ENCODE measurements at regions not wholly inside any gene's neighbourhood (a gene's known extent, or its start where the extent isn't known, plus 50 kb on each side); places are given as distances from the start of the nearest gene placed in this dataset.

- FAIRE-seq = no peak
- no peak overlapping the region for H3K27ac ChIP-seq (ENCODE audit: low read depth in 2 of 2, low read length in 2 of 2)
- no peak for TF ChIP-seq CTCF (IDR thresholded peaks at IDR 0.05; ENCODE audit: borderline replicate concordance, extremely low read depth, insufficient read depth)
- H3K27me3 ChIP-seq (ENCODE audit: control insufficient read depth, insufficient read depth, low read length) = no peaks in the 10 kb centered on the region
- H3K4me1 ChIP-seq (ENCODE audit: control insufficient read depth in 2 of 3, insufficient read depth in 2 of 3, low read depth in 1 of 3, low read length in 3 of 3) = no peaks in the 10 kb centered on the region
- H3K9me3 ChIP-seq (ENCODE audit: control insufficient read depth in 2 of 3, insufficient read depth in 1 of 3, low read length in 3 of 3) = no peaks in the 10 kb centered on the region
- no peaks in the 10 kb centered on the region for H3K36me3 ChIP-seq (ENCODE audit: control insufficient read depth in 2 of 3, insufficient read depth in 3 of 3, low read length in 3 of 3)
- H3K4me3 ChIP-seq (ENCODE audit: low read length in 3 of 3) = no peak overlapping the region
- intact Hi-C loops (cut with DNase I) = no loop called here
- no peak for DNase-seq
- H3K9ac ChIP-seq (ENCODE audit: low read length in 3 of 3) = no peak overlapping the region
These were observed 115.6 kb upstream of the MROH9 start for GRCh38 chr1:170819781-170820180.

- Histone ChIP-seq H3K9ac (ENCODE audit: low read length in 3 of 3) (no peak overlapping the region), H3K4me1 (ENCODE audit: control insufficient read depth in 2 of 3, insufficient read depth in 2 of 3, low read depth in 1 of 3, low read length in 3 of 3) (no peaks in the 10 kb centered on the region), H3K36me3 (ENCODE audit: control insufficient read depth in 2 of 3, insufficient read depth in 3 of 3, low read length in 3 of 3) (no peaks in the 10 kb centered on the region), H3K4me3 (ENCODE audit: low read length in 3 of 3) (no peak overlapping the region), H3K9me3 (ENCODE audit: control insufficient read depth in 2 of 3, insufficient read depth in 1 of 3, low read length in 3 of 3) (no peaks in the 10 kb centered on the region), H3K27me3 (ENCODE audit: control insufficient read depth, insufficient read depth, low read length) (no peaks in the 10 kb centered on the region), H3K27ac (ENCODE audit: low read depth in 2 of 2, low read length in 2 of 2) (no peak overlapping the region)
- DNase-seq (no peak), FAIRE-seq (no peak)
- intact Hi-C loops (cut with DNase I) = no loop called here
- no peak for TF ChIP-seq CTCF (IDR thresholded peaks at IDR 0.05; ENCODE audit: borderline replicate concordance, extremely low read depth, insufficient read depth)
These were observed 112.2 kb upstream of the MROH9 start for GRCh38 chr1:170823120-170823519.

- DNase-seq = no peak
- H3K27ac ChIP-seq (ENCODE audit: low read depth in 2 of 2, low read length in 2 of 2) = no peak overlapping the region
- no peak overlapping the region for H3K4me3 ChIP-seq (ENCODE audit: low read length in 3 of 3)
- H3K9me3 ChIP-seq (ENCODE audit: control insufficient read depth in 2 of 3, insufficient read depth in 1 of 3, low read length in 3 of 3) = no peaks in the 10 kb centered on the region
- no peaks in the 10 kb centered on the region for H3K27me3 ChIP-seq (ENCODE audit: control insufficient read depth, insufficient read depth, low read length)
- TF ChIP-seq CTCF (IDR thresholded peaks at IDR 0.05; ENCODE audit: borderline replicate concordance, extremely low read depth, insufficient read depth) = no peak
- intact Hi-C loops (cut with DNase I) = no loop called here
- no peak for FAIRE-seq
- no peaks in the 10 kb centered on the region for H3K4me1 ChIP-seq (ENCODE audit: control insufficient read depth in 2 of 3, insufficient read depth in 2 of 3, low read depth in 1 of 3, low read length in 3 of 3)
- H3K36me3 ChIP-seq (ENCODE audit: control insufficient read depth in 2 of 3, insufficient read depth in 3 of 3, low read length in 3 of 3) = no peaks in the 10 kb centered on the region
- no peak overlapping the region for H3K9ac ChIP-seq (ENCODE audit: low read length in 3 of 3)
These were observed 104.1 kb upstream of the MROH9 start for GRCh38 chr1:170831276-170831675.

- DNase-seq = no peak
- Histone ChIP-seq H3K36me3 (ENCODE audit: control insufficient read depth in 2 of 3, insufficient read depth in 3 of 3, low read length in 3 of 3) (no peaks in the 10 kb centered on the region), H3K27ac (ENCODE audit: low read depth in 2 of 2, low read length in 2 of 2) (no peak overlapping the region), H3K9me3 (ENCODE audit: control insufficient read depth in 2 of 3, insufficient read depth in 1 of 3, low read length in 3 of 3) (no peaks in the 10 kb centered on the region), H3K4me1 (ENCODE audit: control insufficient read depth in 2 of 3, insufficient read depth in 2 of 3, low read depth in 1 of 3, low read length in 3 of 3) (no peaks in the 10 kb centered on the region), H3K9ac (ENCODE audit: low read length in 3 of 3) (no peak overlapping the region), H3K4me3 (ENCODE audit: low read length in 3 of 3) (no peak overlapping the region), H3K27me3 (ENCODE audit: control insufficient read depth, insufficient read depth, low read length) (no peaks in the 10 kb centered on the region)
- intact Hi-C loops (cut with DNase I) = no loop called here
- no peak for TF ChIP-seq CTCF (IDR thresholded peaks at IDR 0.05; ENCODE audit: borderline replicate concordance, extremely low read depth, insufficient read depth)
- no peak for FAIRE-seq
These were observed 99.2 kb upstream of the MROH9 start for GRCh38 chr1:170836141-170836540.

Data from kidney (tissue), 13 donors.